ENCODE measurements at regions not wholly inside any gene's neighbourhood (a gene's known extent, or its start where the extent isn't known, plus 50 kb on each side); places are given as distances from the start of the nearest gene placed in this dataset.

DNA sequence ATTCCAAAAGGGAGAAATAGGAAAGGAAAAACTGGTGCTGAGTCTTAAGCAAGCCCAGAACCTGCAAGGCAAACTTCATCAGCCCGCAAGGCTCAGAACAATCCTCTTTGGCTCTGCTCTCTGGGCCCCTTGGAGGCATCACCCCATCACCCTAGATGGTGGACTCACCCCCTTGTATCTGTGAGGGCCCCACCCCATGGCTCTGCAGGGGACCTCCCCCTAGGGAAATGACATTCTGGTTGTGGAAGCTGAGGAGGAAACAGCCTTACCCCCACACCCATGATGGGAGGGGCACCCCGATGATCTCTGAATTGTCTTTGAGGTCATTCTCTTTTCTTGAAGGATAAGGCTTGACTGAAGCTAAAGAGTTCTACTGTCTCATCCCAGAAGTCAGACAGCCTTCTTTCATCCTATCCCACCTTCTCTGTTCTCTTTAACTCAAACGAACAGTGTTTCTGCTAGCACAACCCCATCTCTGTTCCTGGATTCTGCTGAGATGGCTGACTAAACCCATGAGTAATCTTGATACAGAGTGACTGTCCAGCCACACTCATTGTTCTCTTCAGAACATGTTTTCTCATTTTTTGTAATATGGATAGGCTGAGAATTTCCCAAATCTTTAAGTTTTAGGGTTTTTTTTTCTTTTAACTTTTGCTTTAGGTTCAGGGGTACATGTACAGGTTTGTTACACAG lies 492.1 kb upstream of the MYT1L start:
- no peak for DNase-seq

DNA sequence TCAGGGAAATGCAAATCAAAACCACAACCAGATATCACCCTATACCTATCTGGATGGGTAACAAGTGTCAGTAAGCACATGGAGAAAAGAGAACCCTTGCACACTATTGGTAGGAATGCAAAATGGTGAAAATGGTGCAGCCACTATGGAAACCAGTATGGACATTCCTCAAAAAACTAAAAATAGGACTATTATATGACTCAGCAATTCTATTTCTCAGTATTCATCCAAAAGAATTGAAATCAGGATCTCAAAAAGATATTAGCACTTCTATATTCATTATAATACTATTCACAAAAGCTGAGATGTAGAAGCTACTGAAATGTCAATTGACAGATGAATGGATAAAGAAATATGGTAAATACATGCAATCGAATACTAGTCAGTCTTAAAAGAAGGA lies 491.1 kb upstream of the MYT1L start:
- DNase-seq: no peak

DNA sequence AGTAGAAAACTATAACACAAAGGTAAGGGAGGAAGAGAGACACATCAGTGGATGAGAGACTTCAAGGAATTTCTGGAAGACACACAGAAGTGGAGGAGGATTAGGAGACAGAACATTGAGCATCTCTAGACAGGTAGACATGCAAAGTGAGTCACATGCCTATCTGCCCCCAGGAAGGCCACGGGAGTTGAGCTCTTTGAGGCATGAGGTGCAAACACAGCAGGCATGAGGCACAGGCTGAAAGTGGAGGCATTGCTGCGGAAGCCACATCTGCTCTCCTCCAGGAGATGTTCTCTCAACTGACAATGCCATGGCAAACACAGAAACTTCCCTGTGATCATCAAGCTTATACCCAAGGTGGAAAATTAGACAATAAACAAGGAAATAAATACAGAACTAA lies 481.6 kb upstream of the MYT1L start:
- DNase-seq: no peak

DNA sequence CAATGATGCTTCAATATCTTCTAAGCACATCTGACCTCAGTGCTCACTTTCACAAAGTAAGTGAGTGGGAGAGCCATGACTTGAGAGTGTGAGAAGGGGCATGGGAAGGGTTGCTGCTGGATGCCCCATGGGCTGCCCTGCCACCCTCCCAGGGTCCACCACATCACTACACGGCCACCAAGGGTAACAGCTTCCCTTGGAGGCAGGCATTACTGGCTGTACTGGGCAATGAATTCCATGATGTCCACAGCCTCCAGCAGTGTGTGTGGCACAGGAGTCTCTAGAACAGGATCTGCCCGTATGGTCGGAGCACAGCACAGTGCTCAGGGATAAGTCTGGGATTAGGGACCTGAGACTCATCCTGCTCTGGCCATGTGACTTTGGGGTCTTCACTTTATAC lies 481.0 kb upstream of the MYT1L start:
- DNase-seq: no peak

DNA sequence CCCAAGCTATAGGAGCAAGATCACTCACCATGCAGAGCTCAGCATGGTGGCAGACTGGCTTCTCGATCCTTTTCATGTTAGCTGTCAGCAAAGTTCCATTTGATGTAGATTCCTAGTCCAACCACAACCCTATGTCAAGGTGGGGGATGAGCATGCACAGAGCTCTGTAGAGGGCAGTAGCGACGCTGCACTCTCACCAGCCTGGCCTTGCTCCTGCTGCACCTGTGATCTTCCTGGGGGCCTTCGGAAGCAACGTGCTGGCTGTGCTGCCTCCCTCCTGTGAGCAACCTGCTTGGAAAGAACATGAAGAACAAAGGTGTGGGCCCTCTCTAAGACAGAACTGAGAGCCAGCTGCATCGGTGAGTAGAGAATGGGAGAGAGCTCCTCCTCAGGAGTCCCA lies 479.4 kb upstream of the MYT1L start:
- no peak for DNase-seq

DNA sequence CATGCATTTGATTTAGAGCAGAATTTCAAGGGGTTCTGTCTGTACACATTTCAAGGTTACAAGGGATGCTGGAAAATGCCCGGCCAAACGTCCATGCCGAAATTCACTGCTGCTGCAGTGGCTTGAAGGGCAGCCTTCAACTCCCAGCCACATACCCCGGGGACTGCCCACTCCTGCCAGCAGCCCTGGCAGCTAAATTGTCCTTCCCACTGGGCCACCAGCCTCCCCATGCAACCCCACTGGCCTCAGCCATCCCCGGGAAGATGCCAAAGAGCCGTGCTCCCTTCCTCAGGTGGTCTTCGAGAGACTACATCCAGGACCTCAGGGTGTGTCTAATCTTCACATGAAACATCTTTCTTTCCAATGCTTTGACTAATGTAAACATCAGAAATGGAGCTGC lies 478.7 kb upstream of the MYT1L start:
- no peak for DNase-seq

DNA sequence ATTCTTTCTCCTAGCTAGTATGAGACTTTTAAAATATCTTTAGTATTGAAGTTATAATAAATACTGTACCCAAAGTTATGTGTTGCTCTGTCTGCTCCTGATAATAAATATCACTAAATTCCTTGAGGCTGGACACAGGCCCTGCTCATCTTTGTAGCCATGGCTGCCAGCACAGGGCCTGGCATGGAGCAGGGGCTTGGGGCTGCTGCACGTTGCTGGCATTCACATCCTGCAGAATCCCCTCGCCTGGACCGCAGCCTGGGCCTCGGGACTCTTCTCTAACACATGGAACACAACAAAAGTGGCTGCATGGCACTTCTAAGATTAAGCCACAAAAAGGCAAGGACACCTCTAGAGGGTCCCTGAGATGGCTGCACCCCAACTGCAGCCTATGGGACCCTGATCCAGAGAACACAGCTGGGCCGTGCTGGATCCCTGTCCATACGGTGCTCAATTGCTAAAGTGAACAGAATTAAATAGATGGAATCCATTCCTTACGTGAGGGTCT lies 477.5 kb upstream of the MYT1L start:
- no peak for DNase-seq

DNA sequence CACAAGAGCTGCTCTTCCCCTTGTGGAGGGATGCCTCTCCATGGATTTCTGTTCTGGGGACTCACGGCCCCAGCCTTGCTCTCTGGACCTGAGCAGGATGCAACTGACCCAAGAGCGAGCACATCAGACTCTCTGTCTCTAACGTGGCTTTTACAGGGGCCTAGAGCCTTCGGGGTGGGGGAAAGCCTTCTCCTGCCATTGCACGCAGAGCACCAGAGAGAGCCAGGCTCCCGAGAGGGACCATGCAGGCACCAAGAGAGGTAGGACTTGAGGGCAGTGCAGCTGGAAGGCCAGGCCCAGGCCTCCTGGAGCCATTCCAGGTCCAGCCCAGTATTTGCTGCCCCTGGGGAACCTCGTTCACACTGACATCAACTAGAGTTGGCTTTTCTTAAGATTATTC lies 475.6 kb upstream of the MYT1L start:
- DNase-seq: no peak

DNA sequence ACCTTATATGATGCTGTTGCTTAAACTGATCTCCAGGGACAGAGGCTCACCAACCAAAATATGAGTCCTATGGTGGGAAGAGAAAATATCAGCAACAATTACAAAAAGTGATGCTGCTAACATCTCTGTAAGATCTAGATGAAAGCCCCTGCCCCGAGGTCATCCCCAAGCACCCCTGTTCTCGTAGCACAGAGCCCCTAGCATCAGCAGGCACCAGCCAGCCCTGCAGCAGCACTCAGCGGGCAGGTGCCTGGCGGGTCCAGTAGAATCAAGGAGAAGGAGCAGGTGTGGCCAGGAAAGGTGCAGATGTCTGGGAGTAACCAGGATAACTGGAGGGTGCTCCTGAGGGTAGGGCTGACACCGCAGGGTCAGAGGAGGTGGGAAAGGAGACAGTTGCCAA lies 474.2 kb upstream of the MYT1L start:
- no peak for DNase-seq

DNA sequence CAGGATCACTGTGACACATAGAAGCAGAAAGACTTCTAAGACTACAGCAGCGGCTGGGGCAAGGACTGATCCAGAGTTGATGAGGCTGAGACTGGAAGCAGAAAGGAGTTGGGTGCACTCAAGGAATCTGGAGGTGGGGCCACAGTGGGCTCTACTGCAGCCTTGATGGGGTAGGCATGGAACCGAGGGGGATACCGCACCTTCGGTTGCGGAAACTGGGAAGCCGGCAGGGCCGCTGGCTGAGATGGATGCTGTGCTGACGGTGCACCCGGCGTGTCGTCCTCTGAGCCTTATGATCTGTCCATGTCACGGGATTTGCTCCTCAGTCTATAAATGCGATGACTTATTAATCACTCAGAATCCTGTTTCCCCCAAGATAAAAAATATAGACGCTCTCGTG lies 473.5 kb upstream of the MYT1L start:
- DNase-seq: no peak

DNA sequence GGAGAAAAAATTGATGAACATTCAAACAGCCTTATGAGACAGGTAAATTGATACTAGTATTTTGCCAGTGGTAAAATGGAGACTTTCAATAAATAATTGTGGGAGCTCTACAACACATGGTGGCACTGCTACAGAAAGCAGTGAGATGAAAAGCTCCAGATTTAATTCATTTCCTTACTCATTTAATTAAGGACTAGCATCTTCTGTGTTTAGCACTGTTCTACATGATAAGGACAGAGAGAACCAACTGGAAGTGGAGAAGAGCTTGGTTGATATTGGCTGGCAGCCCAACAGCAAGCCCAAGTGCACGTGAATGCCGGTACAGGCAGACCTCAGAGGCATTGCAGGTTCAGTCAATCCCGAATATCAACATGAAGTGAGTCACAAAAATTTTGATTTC lies 470.4 kb upstream of the MYT1L start:
- DNase-seq: no peak

DNA sequence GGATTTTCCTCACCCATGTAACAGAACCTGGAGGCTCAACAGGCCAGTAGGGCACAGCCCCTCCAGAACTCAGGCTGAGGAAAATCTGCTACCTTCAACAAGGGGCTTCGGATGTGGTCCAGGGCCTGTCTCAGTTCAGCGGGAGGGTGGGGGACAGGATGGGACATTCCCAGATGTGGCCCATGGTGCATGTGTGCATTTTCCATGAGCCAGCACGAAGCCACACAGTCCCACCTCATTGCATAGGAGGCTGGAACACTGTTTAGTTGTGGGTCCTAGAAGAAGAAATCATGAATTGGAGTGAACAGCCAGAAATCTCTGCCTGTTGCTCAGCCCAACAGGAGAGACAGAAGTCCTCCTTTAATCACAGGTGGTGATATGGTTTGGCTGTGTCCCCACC lies 469.6 kb upstream of the MYT1L start:
- DNase-seq: no peak

DNA sequence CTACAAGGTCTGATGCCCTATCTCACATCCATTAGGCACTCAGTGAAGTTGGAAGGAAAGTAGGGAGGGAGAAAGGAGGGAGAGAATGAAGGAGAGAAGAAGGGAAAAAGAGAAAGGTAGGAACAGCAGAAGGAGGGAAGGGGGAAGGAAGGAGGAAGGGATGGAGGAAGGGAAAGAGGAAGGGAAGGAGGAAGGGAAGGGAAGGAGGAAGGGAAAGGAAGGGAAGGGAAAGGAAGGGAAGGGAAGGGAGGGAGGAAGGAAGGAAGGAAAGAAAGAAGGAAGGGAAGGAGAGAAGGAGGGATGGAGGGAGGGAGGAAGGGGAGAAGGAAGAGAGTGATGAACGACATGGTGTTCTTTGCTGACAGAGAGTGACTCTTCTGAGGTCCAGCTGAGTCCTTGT lies 468.9 kb upstream of the MYT1L start:
- DNase-seq: no peak

DNA sequence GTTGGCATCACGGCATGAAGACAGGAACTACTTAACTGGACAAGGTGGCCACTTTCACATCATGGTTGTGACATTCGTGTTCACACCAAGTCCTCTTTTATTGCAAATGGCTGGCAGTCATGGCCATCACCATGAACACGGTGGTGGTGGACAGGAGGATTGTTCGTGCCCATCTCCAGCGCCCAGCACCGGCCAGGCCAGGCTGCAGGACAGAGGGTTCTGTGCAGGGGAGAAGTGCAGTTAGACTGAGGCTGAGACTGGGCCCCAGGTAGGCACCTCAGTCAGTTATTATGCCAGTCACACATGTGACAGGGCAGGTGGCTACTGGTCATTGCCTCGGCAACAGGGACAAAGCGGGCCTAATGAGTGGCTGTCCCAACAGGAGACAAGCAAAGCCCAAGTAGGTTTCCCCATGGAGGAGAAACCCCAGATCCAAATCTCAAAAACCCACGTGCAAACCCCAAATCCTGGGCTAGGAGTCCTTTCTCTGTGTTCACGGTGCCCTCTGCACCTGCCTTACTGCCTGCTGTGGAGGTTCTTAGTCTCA lies 468.1 kb upstream of the MYT1L start:
- no peak for DNase-seq

DNA sequence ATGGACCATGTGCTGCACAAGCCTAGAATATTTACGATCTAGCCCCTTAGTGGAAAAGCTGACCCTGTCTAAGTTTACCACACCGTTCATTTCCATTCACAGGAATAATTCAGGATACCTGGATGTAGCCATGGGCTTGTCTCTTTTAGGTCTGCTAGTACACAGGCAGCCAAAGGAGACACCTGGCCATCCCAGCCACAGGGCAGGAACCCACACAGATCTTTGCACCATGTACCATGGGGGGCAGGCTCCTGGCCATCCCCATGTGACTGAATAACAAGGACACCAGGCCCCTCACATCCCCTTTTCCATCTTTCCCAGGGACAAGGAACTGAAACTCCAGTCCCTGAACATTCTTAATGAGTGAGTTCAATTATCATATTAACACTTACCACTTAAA lies 467.3 kb upstream of the MYT1L start:
- no peak for DNase-seq

DNA sequence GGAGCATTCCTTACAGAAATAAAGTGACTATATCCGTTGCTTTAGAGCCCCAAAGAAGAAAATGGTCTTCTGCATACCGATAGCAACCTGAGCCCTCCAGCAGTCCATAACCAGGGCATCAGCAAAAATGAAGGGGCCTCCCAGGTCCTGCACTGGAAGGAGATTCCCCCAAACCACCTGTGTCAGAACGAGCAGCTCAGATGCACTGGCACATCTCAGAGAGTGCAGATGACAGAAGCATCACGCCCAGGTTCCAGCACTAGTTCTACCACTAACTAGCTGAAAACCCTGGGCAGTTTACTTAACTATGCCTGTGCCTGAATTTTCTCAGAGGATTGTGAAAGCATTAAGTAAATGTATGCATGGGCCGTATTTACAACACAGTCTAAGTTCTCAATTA lies 466.7 kb upstream of the MYT1L start:
- no peak for DNase-seq

DNA sequence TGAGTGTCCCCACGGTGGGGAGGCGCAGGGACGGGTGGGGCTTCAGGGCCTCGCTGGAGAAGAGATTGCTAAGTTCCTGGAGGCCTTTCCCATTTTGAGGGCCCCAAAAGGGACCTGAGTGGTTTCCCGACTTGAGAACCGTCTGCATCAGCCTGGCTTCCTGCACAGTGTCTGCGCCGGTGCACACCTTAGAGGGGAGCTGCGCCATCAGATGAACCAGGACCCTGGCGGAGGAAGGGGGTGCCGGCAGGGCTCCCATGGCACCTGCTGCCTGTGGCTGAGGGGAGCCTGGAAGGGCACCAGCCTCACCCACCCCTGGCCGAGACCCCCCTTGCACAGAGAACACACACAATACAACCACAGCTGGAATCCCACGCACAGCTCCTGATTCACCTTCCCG lies 465.1 kb upstream of the MYT1L start:
- DNase-seq: no peak

DNA sequence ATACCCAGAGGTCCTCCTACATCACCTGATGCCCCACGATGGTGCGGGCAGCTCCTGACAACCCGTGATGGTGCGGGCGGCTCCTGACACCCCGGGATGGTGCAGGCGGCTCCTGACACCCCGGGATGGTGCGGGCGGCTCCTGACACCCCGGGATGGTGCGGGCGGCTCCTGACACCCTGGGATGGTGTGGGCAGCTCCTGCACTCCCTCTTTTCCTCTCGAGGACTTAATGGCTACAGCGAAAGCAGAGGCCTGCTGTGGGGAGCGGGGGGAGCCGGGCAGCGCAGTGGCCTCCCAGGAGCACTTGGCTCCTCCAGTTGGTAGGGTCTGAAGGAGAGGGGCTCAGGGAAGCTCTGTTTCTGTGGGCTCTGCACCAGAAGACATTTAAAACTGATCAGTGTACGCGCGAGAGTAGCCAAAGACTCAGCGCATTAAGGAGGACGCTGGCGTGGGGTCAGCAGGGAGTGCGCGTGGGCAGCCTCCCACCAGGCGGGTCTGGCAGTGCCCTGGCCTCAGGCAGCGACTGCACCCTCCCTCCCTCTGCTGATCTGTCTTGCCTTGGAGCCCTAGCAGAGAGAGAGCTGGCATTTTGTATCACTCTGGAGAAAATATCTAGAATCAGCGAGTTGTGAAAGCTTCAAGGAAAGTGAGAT lies 464.5 kb upstream of the MYT1L start:
- DNase-seq: no peak

DNA sequence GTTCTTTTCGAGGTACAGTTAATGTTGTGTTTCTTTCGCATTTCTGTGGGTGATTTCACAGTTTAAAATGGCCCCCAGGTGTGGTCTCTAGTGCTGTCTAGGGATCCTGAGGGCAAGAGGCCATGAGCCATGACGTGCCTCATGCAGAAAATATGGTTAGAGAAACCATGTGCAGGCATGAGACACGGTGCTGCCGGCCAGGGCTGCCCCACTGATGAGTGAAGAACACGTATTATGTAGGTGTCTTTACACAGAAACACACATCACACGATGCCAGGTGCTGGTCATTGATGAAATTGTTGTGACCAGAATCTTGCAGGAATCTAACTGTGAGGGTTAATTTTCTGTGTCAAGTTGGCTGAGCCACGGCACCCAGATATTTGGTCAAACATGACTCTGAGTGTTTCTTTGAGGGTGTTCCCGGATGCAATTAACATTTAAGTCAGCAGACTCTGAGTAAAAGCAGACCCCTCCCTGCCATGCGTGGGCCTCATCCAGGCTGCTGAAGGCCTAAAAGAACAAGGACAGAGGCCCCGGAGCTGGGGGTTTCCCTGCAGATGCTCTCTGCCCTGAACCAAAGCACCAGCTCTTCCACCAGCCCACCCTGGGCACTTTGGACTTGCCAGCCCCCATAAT lies 463.0 kb upstream of the MYT1L start:
- DNase-seq: no peak

DNA sequence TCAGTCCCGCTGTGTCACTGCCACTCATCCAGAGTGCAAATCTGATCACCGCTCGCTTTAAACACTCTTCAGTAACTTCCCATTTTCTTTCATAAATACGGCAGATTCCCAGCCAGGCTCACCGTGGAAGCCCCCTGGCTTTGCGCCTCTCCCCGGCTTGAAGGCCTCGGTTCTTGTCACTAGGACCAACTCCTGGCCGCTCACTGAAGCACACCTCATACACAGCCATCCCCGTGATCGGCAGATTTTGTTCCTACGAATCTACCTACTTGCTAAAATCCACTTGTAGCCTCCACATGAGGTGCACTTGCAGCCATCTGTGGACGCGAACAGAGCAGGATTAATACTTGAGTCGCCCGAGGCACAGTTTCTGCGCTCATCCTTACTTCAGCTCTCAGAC lies 462.4 kb upstream of the MYT1L start:
- no peak for DNase-seq

DNA sequence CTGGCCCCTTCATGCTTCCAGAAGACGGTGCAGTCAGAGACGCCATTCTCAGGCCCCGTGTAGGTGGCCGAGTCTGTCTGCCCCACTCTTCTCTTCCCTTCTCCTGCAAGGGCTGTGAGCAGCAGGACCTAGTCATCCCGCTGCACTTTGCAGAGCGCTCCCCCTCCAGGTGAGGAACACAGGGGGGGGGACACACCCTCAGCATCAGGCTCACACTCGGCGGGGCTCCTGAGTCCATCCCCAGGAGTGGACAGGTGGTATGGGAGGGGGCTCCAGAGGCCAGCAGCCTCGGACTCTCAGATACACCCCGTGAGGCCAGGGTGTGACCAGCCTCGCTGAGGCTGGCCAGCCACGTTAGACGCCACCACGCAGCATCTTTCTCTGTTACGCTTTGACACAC lies 460.5 kb upstream of the MYT1L start:
- DNase-seq: no peak

DNA sequence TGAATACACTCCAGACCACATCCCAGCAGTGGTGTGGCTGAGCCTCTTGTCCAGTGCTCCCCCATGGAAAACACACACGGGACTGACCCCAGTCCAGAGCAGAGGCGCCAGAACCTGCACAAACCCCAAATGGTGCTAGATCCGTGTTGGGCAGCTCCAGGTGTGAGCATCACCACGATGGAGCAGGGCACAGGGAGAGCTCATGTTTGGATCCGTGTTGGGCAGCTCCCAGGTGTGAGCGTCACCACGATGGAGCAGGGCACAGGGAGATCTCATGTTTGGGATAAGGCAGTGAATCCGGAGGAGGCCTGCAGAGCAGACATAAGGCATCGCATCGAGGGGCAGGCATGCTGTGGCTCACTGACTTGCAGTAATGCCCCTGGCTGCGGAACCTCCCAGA lies 460.0 kb upstream of the MYT1L start:
- DNase-seq: no peak

DNA sequence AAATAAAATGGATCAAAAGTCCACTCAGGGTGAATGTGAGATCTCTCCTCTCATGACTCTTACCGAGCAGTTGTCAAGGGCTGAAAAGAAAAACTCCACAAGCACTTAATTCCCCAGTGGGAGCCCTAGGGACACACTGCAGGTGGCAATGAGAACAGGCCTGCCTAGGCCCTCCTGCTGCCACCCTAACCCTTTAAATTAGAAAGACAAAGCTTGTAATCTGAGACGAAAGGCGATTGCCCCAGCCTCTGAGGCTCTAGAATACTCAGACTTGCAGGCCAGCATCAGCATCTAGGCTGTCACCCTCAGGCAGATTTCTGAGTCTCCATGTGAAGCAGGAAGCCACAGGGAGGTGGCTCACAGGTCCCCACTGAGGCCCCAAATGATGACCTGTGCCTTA lies 457.0 kb upstream of the MYT1L start:
- DNase-seq: no peak

DNA sequence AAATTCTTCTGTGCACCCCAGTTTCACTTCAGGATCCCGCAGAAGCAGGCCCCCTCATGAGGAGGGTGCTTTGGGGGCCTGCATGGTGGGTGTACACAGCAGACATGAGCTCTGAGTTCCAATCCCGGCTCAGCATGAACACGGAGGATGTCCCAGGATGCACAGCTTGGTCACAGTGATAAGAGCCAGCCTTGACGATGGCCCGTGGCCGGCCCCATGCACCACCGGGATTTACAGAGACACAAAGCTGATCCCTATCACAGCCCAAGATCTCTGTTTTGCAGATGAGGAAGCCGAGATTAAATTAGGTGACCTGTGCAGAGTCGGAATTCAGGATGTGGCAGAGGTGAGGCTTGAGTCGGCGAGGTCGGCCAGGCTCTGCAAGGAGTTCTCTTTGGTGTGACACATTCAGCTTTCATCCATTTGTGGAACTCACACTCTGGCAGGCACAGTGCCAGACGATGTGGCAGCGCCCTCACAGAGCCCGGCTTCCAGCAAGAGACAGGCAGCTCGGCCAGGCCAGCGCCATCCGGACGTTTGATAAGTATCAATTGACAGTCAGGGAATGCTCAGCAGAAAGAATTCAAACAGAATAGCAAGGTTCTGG lies 456.3 kb upstream of the MYT1L start:
- no peak for DNase-seq
